HG02943 (cell line): ENCODE measurements at regions not wholly inside any gene's neighbourhood (a gene's known extent, or its start where the extent isn't known, plus 50 kb on each side); places are given as distances from the start of the nearest gene placed in this dataset.
"Not testable (repeated sequence)": the region's sequence is repeated elsewhere in the genome, so short reads cannot be mapped to it uniquely, and the experiment has no call there.

Experiments
- ATAC-seq: cut with Tn5 transposase; IDR thresholded peaks from one replicate; pipeline ENCODE4 v1.9.1; 2021; ENCODE audit warnings: mild to moderate bottlenecking, low read depth, moderate library complexity; ENCODE audit not compliant: unreplicated experiment

GRCh38 chr6:157727629-157728182 is 95.3 kb upstream of the SNX9 start:
- no peak for ATAC-seq

GRCh38 chr6:157728183-157728881 is 94.7 kb upstream of the SNX9 start:
- no peak for ATAC-seq

- no peak for ATAC-seq
Measured at GRCh38 chr6:157731221-157731620, 91.8 kb upstream of the SNX9 start.

GRCh38 chr6:157732007-157732406 is 91.0 kb upstream of the SNX9 start:
- no peak for ATAC-seq

GRCh38 chr6:157732416-157733161 is 90.5 kb upstream of the SNX9 start:
- ATAC-seq = no peak

- not testable (repeated sequence) for ATAC-seq
Measured at GRCh38 chr6:157736555-157736954, 86.5 kb upstream of the SNX9 start.

GRCh38 chr6:157741321-157741947 is 81.6 kb upstream of the SNX9 start:
- ATAC-seq = no peak

GRCh38 chr6:157741948-157742556 is 81.0 kb upstream of the SNX9 start:
- ATAC-seq = no peak

- no peak for ATAC-seq
Measured at GRCh38 chr6:157744102-157744601, 78.9 kb upstream of the SNX9 start.

GRCh38 chr6:157746897-157747296 is 76.1 kb upstream of the SNX9 start:
- ATAC-seq = no peak

- no peak for ATAC-seq
Measured at GRCh38 chr6:157747370-157747769, 75.7 kb upstream of the SNX9 start.

- no peak for ATAC-seq
Measured at GRCh38 chr6:157748839-157749571, 74.0 kb upstream of the SNX9 start.

- not testable (repeated sequence) for ATAC-seq
Measured at GRCh38 chr6:157750973-157751372, 72.1 kb upstream of the SNX9 start.

- ATAC-seq = no peak
Measured at GRCh38 chr6:157751547-157752200, 71.4 kb upstream of the SNX9 start.

GRCh38 chr6:157752879-157753278 is 70.2 kb upstream of the SNX9 start:
- not testable (repeated sequence) for ATAC-seq

- no peak for ATAC-seq
Measured at GRCh38 chr6:157753291-157753690, 69.8 kb upstream of the SNX9 start.

GRCh38 chr6:157753801-157754200 is 69.2 kb upstream of the SNX9 start:
- ATAC-seq = not testable (repeated sequence)

GRCh38 chr6:157754351-157754750 is 68.7 kb upstream of the SNX9 start:
- no peak for ATAC-seq

GRCh38 chr6:157755032-157755745 is 67.9 kb upstream of the SNX9 start:
- ATAC-seq = no peak
